Fibroblast of villous mesenchyme (primary cell): ENCODE measurements at regions not wholly inside any gene's neighbourhood (a gene's known extent, or its start where the extent isn't known, plus 50 kb on each side); places are given as distances from the start of the nearest gene placed in this dataset.
"Not testable (repeated sequence)": the region's sequence is repeated elsewhere in the genome, so short reads cannot be mapped to it uniquely, and the experiment has no call there.

ENCODE experiments used
- DNase-seq: peaks from one replicate; pipeline ENCODE4 v3.0.0-alpha.2; 2010; ENCODE audit warnings: low read depth
- H3K4me3 ChIP-seq: 2 replicates; pipeline ENCODE4 v1.5.1; 2011; ENCODE audit warnings: low read depth, mild to moderate bottlenecking, low read length
- TF ChIP-seq, protein P1 (sequence below): IDR thresholded peaks from 2 replicates; pipeline ENCODE4 v1.5.1; 2012; ENCODE audit warnings: low read depth, mild to moderate bottlenecking, low read length; ENCODE audit not compliant: insufficient read depth

DNA sequence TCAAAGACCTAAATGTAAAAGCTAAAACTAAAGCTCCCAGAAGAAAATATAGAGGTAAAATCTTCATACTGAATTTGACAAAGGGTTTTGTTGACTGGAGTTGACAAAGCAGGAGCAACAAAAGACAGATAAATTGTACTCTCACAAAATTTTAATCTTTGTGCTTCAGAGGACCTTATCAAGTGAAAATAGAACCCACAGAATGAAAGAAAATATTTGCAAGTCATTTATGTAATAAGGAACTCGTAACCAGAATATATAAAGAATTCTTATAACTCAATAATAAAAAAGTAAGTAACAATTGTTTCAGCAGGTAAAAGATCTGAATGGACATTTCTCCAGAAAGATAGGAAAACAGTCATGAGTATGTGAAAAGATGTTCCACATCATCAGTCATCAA lies 62.0 kb upstream of the SRRM3 start:
- no peak overlapping the region for H3K4me3 ChIP-seq
- TF ChIP-seq, protein P1, sequence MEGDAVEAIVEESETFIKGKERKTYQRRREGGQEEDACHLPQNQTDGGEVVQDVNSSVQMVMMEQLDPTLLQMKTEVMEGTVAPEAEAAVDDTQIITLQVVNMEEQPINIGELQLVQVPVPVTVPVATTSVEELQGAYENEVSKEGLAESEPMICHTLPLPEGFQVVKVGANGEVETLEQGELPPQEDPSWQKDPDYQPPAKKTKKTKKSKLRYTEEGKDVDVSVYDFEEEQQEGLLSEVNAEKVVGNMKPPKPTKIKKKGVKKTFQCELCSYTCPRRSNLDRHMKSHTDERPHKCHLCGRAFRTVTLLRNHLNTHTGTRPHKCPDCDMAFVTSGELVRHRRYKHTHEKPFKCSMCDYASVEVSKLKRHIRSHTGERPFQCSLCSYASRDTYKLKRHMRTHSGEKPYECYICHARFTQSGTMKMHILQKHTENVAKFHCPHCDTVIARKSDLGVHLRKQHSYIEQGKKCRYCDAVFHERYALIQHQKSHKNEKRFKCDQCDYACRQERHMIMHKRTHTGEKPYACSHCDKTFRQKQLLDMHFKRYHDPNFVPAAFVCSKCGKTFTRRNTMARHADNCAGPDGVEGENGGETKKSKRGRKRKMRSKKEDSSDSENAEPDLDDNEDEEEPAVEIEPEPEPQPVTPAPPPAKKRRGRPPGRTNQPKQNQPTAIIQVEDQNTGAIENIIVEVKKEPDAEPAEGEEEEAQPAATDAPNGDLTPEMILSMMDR = no peak
- DNase-seq = no peak

DNA sequence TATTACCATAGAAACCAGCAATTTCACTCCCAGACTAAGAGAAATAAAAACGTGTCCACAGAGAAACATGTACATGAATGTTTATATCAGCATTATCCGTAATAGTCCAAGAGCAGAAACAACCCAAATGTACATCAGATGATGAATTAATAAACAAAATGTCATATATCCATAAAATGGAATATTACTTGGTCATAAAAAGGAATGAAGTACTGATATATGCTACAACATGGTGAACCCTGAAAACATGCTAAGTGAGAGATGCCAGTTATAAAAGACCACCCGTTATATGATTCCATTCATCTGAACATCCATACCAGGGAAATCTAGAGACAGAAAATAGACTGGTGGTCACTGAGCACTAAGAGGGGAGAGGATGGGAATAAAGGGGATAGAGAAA lies 61.4 kb upstream of the SRRM3 start:
- DNase-seq, H3K4me3 ChIP-seq: not testable (repeated sequence)

GRCh38 chr7:76142861-76143260 lies 58.8 kb upstream of the SRRM3 start:
- no peak overlapping the region for H3K4me3 ChIP-seq
- TF ChIP-seq, protein P1 = no peak
- DNase-seq = no peak

DNA sequence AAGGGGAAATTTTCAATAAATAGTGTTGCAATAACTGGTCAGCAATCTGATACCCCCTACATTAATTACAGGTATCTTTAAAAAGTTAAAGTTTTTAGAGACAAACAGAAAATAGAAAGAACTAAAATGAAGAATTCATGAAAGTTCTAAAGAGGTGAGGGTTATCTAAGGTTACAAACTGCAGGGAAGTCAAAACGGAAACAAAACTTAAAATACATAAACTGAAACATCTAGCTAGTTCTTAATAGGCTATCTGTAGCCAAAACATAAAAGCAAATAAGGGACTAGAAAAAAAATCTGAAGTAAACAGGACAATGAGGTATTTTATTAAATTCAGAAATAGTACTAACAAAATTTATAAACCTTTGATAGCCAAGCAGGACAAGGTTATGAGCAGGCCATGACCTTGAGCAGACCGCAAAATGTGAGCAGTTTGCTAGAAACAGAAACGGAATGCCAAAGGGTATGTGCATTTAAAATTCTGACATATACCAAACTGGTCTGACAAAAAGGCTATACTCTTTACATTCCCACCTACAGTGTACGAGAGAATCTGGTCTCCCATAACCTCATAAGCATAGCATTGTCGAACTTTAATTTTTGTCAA lies 56.9 kb upstream of the SRRM3 start:
- H3K4me3 ChIP-seq, DNase-seq: not testable (repeated sequence)

GRCh38 chr7:76146374-76146773 lies 55.3 kb upstream of the SRRM3 start:
- H3K4me3 ChIP-seq = no peak overlapping the region
- DNase-seq = no peak
- TF ChIP-seq, protein P1 = no peak

- not testable (repeated sequence) for H3K4me3 ChIP-seq, DNase-seq
Observed at GRCh38 chr7:76148947-76149346, 52.7 kb upstream of the SRRM3 start.

GRCh38 chr7:76149847-76150691 lies 51.6 kb upstream of the SRRM3 start:
- no peak overlapping the region for H3K4me3 ChIP-seq
- no peak for DNase-seq

More at GRCh38 chr7:76149847-76150691, 51.6 kb upstream of the SRRM3 start:
- TF ChIP-seq, protein P1 = no peak
